ENCODE measurements at regions not wholly inside any gene's neighbourhood (a gene's known extent, or its start where the extent isn't known, plus 50 kb on each side); places are given as distances from the start of the nearest gene placed in this dataset.
"Not testable (repeated sequence)": the region's sequence is repeated elsewhere in the genome, so short reads cannot be mapped to it uniquely, and the experiment has no call there.

- intact Hi-C loops (cut with DNase I) = no loop called here
- Histone ChIP-seq H3K27ac (no peak overlapping the region), H3K27me3 (no peaks in the 10 kb centered on the region), H3K4me1 (no peaks in the 10 kb centered on the region), H3K36me3 (no peaks in the 10 kb centered on the region), H3K9me3 (no peaks in the 10 kb centered on the region), H3K4me3 (no peak overlapping the region)
- TF ChIP-seq POLR2AphosphoS5 (IDR thresholded peaks at IDR 0.05; ENCODE audit: insufficient read depth in 1 of 2, low read depth in 1 of 2) = no peak
- no peak for TF ChIP-seq POLR2A (IDR thresholded peaks at IDR 0.05)
- no peak for TF ChIP-seq CTCF (IDR thresholded peaks at IDR 0.05)
- DNase-seq (ENCODE audit: extremely low spot score in 2 of 2) = no peak
These were observed 157.0 kb downstream of the ZFP64 start for GRCh38 chr20:52034581-52034980.

- no peaks in the 10 kb centered on the region for H3K36me3 ChIP-seq
- no peaks in the 10 kb centered on the region for H3K4me1 ChIP-seq
- no peaks in the 10 kb centered on the region for H3K9me3 ChIP-seq
- TF ChIP-seq POLR2A (IDR thresholded peaks at IDR 0.05) = no peak
- TF ChIP-seq POLR2AphosphoS5 (IDR thresholded peaks at IDR 0.05; ENCODE audit: insufficient read depth in 1 of 2, low read depth in 1 of 2) = no peak
- TF ChIP-seq CTCF (IDR thresholded peaks at IDR 0.05) = no peak
- H3K4me3 ChIP-seq = no peak overlapping the region
- no peak overlapping the region for H3K27ac ChIP-seq
- no peak for DNase-seq (ENCODE audit: extremely low spot score in 2 of 2)
- intact Hi-C loops (cut with DNase I) = no loop called here
- no peaks in the 10 kb centered on the region for H3K27me3 ChIP-seq
These were observed 158.3 kb downstream of the ZFP64 start for GRCh38 chr20:52033313-52033712.

GRCh38 chr20:52032304-52032683 lies 159.3 kb downstream of the ZFP64 start:
- intact Hi-C loops (cut with DNase I); H3K36me3 ChIP-seq; H3K4me3 ChIP-seq; H3K27me3 ChIP-seq; DNase-seq (ENCODE audit: extremely low spot score in 2 of 2); H3K4me1 ChIP-seq; H3K9me3 ChIP-seq; H3K27ac ChIP-seq: not testable (repeated sequence)

- H3K4me1 ChIP-seq = no peaks in the 10 kb centered on the region
These were observed 159.8 kb downstream of the ZFP64 start for GRCh38 chr20:52031563-52032303.

GRCh38 chr20:52031206-52031562 lies 160.4 kb downstream of the ZFP64 start:
- intact Hi-C loops (cut with DNase I) = no loop called here
- no peak overlapping the region for H3K4me3 ChIP-seq
- no peak for DNase-seq (ENCODE audit: extremely low spot score in 2 of 2)
- no peaks in the 10 kb centered on the region for H3K4me1 ChIP-seq
- no peaks in the 10 kb centered on the region for H3K9me3 ChIP-seq
- no peak overlapping the region for H3K27ac ChIP-seq
- no peaks in the 10 kb centered on the region for H3K36me3 ChIP-seq
- no peaks in the 10 kb centered on the region for H3K27me3 ChIP-seq
- TF ChIP-seq POLR2A (IDR thresholded peaks at IDR 0.05) (no peak), POLR2AphosphoS5 (IDR thresholded peaks at IDR 0.05; ENCODE audit: insufficient read depth in 1 of 2, low read depth in 1 of 2) (no peak), CTCF (IDR thresholded peaks at IDR 0.05) (no peak)

More at GRCh38 chr20:52031563-52032303, 159.8 kb downstream of the ZFP64 start:
- Histone ChIP-seq H3K27me3 (no peaks in the 10 kb centered on the region), H3K9me3 (no peaks in the 10 kb centered on the region), H3K36me3 (no peaks in the 10 kb centered on the region), H3K4me3 (no peak overlapping the region), H3K27ac (no peak overlapping the region)
- TF ChIP-seq CTCF (IDR thresholded peaks at IDR 0.05) = no peak
- TF ChIP-seq POLR2A (IDR thresholded peaks at IDR 0.05) = no peak
- no peak for TF ChIP-seq POLR2AphosphoS5 (IDR thresholded peaks at IDR 0.05; ENCODE audit: insufficient read depth in 1 of 2, low read depth in 1 of 2)
- intact Hi-C loops (cut with DNase I) = no loop called here
- no peak for DNase-seq (ENCODE audit: extremely low spot score in 2 of 2)

GRCh38 chr20:52029129-52029528 lies 162.4 kb downstream of the ZFP64 start:
- intact Hi-C loops (cut with DNase I); DNase-seq (ENCODE audit: extremely low spot score in 2 of 2); H3K36me3 ChIP-seq: not testable (repeated sequence)

More at GRCh38 chr20:52029129-52029528, 162.4 kb downstream of the ZFP64 start:
- not testable (repeated sequence) for H3K4me1 ChIP-seq, H3K27ac ChIP-seq, H3K9me3 ChIP-seq, H3K4me3 ChIP-seq, H3K27me3 ChIP-seq
